IMR-90 (cell line): ENCODE measurements at regions not wholly inside any gene's neighbourhood (a gene's known extent, or its start where the extent isn't known, plus 50 kb on each side); places are given as distances from the start of the nearest gene placed in this dataset.

Source experiments
- BHLHE40 ChIP-seq: fragments of 150-350 bp; IDR thresholded peaks from 2 replicates; pipeline ENCODE4 v1.6.1; 2016; ENCODE audit warnings: mild to moderate bottlenecking, low read depth, low read length
- CTCF ChIP-seq: conservative IDR thresholded peaks from 2 replicates; pipeline ENCODE4 v1.5.1; 2012; ENCODE audit warnings: mild to moderate bottlenecking, low read depth, low read length, improper control_type of control experiment
- MXI1 ChIP-seq: IDR thresholded peaks from 2 replicates; pipeline ENCODE4 v1.6.1; 2012; ENCODE audit warnings: low read depth, mild to moderate bottlenecking, low read length, moderate library complexity, borderline replicate concordance
- POLR2A ChIP-seq: IDR thresholded peaks from 2 replicates; pipeline ENCODE4 v1.6.1; 2012; ENCODE audit warnings: mild to moderate bottlenecking, low read depth, low read length
- RAD21 ChIP-seq: IDR thresholded peaks from 2 replicates; pipeline ENCODE4 v1.6.1; 2012; ENCODE audit warnings: low read length, improper control_type of control experiment
- RCOR1 ChIP-seq: IDR thresholded peaks from 2 replicates; pipeline ENCODE4 v1.6.1; 2012; ENCODE audit warnings: mild to moderate bottlenecking, low read length, improper control_type of control experiment; ENCODE audit not compliant: insufficient replicate concordance
- RFX5 ChIP-seq: IDR thresholded peaks from 2 replicates; pipeline ENCODE4 v1.8.0; 2012; ENCODE audit warnings: low read depth, mild to moderate bottlenecking, low read length, moderate library complexity
- SMC3 ChIP-seq: fragments of 150-350 bp; IDR thresholded peaks from 2 replicates; pipeline ENCODE4 v1.6.1; 2016; ENCODE audit warnings: low read depth, mild to moderate bottlenecking, antibody characterized with exemption, low read length, moderate library complexity
- TF ChIP-seq, protein P1 (sequence below): fragments of 150-350 bp; IDR thresholded peaks from 2 replicates; pipeline ENCODE4 v1.6.1; 2017; ENCODE audit warnings: mild to moderate bottlenecking, antibody characterized with exemption, low read length, low read depth

DNA sequence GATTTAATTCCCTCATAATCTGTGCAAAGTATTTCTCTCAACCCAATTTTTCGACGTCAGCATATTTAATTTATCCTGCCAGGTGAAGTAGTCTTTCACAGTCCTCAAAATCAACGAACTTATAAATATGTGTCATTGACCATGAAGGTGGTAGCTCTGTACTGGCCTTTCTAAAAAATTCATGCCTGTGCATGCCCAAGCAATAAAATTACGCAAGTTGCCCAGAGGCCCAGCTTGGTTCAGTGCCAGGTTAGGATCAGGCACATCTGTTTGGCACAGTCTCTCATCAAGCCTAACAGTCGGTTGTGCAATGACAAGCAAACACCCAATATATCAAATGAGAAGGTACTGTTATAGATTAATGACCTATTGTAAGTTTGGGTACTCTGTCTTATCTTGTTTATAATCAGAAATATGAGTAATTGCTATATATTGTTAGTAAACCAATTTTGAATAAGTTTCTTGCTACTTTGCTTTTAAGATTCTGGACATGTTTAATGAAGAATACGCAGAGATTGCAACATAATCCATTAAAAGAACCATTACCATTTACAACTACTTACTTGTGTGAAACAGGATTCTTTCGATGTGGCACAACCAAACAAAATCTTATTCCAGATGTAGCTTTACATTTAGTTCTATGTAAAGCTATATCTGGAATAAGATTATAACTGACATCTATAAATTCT, 159.0 kb upstream of the IL12A start:
- TF ChIP-seq RCOR1 (no peak), RFX5 (no peak), CTCF (no peak), RAD21 (no peak), BHLHE40 (no peak), SMC3 (no peak), POLR2A (no peak), MXI1 (no peak)
- TF ChIP-seq, protein P1, sequence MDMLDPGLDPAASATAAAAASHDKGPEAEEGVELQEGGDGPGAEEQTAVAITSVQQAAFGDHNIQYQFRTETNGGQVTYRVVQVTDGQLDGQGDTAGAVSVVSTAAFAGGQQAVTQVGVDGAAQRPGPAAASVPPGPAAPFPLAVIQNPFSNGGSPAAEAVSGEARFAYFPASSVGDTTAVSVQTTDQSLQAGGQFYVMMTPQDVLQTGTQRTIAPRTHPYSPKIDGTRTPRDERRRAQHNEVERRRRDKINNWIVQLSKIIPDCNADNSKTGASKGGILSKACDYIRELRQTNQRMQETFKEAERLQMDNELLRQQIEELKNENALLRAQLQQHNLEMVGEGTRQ, result no peak
